Thyroid gland (tissue), 4 donors: ENCODE measurements at regions not wholly inside any gene's neighbourhood (a gene's known extent, or its start where the extent isn't known, plus 50 kb on each side); places are given as distances from the start of the nearest gene placed in this dataset.

Experiments used
- DNase-seq, 2 donors: peaks; one replicate each; pipeline ENCODE4 v3.0.0-alpha.2; 2019
- H3K27ac ChIP-seq, 3 donors: fragments of 200-600 bp; sonication (generic); 1 replicate in 2 of 3; 2 replicates in 1 of 3; pipeline ENCODE4 v1.5.1; 2016 to 2019; ENCODE audit warnings: mild to moderate bottlenecking in 1 of 3, moderate library complexity in 1 of 3
- H3K27me3 ChIP-seq: fragments of 200-600 bp; sonication (generic); one replicate; pipeline ENCODE4 v1.5.1; 2019
- H3K36me3 ChIP-seq, 2 donors: fragments of 200-600 bp; sonication (generic); one replicate each; pipeline ENCODE4 v1.5.1; 2016 to 2019
- H3K4me1 ChIP-seq, 2 donors: fragments of 200-600 bp; sonication (generic); one replicate each; pipeline ENCODE4 v1.5.1; 2017 to 2019
- H3K4me3 ChIP-seq, 3 donors: fragments of 200-600 bp; sonication (generic); replicated peaks in 1 of 3; 1 replicate in 2 of 3; 2 replicates in 1 of 3; pipeline ENCODE4 v1.5.1; 2016; ENCODE audit warnings: mild to moderate bottlenecking in 1 of 3
- H3K9me3 ChIP-seq: fragments of 200-600 bp; sonication (generic); one replicate; pipeline ENCODE4 v1.5.1; 2017
- POLR2A ChIP-seq, 2 donors: fragments of 450-650 bp; IDR thresholded peaks; one replicate each; pipeline ENCODE4 v1.6.1; 2017; ENCODE audit warnings: antibody characterized with exemption in 2 of 2, mild to moderate bottlenecking in 2 of 2, moderate library complexity in 1 of 2
- WGBS, 2 donors: methylation state at CpG; one replicate each; pipeline ENCODE4 v1.1.5; 2017; 5-methylcytosine and 5-hydroxymethylcytosine counted together
- intact Hi-C: fragments of 100-400 bp; cut with DNase I; formaldehyde crosslinking; loops from one replicate; pipeline ENCODE4 v1.15.1; 2023
- TF ChIP-seq, protein P1 (sequence below), 6 experiments: fragments of 200-600 bp in 3 of 6; fragments of 450-650 bp in 3 of 6; sonication (generic) in 3 of 6; IDR thresholded peaks; one replicate each; pipeline ENCODE4 v1.5.1; 2016 to 2019; ENCODE audit warnings: antibody characterized with exemption in 6 of 6, mild to moderate bottlenecking in 2 of 6, inconsistent platforms in 1 of 6, moderate library complexity in 1 of 6

- no peak overlapping the region for H3K27ac ChIP-seq
- 70 to 85% methylated on average over 12 of the region's 12 CpGs for WGBS, 2 donors
- no peaks in the 10 kb centered on the region for H3K36me3 ChIP-seq
- no peaks in the 10 kb centered on the region for H3K27me3 ChIP-seq
- DNase-seq, result no peak
- H3K4me1 ChIP-seq, result no peaks in the 10 kb centered on the region
- TF ChIP-seq, protein P1, sequence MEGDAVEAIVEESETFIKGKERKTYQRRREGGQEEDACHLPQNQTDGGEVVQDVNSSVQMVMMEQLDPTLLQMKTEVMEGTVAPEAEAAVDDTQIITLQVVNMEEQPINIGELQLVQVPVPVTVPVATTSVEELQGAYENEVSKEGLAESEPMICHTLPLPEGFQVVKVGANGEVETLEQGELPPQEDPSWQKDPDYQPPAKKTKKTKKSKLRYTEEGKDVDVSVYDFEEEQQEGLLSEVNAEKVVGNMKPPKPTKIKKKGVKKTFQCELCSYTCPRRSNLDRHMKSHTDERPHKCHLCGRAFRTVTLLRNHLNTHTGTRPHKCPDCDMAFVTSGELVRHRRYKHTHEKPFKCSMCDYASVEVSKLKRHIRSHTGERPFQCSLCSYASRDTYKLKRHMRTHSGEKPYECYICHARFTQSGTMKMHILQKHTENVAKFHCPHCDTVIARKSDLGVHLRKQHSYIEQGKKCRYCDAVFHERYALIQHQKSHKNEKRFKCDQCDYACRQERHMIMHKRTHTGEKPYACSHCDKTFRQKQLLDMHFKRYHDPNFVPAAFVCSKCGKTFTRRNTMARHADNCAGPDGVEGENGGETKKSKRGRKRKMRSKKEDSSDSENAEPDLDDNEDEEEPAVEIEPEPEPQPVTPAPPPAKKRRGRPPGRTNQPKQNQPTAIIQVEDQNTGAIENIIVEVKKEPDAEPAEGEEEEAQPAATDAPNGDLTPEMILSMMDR (IDR thresholded peaks at IDR 0.05), result no peak
- TF ChIP-seq POLR2A (IDR thresholded peaks at IDR 0.05), result no peak
- H3K4me3 ChIP-seq, result no peak overlapping the region
- no peaks in the 10 kb centered on the region for H3K9me3 ChIP-seq
- intact Hi-C loops, result no loop called here
These were observed 273.9 kb upstream of the MGMT start for GRCh38 chr10:129193148-129193547.

- DNase-seq, result no peak
- intact Hi-C loops, result no loop called here
- Histone ChIP-seq H3K27ac (no peak overlapping the region), H3K4me1 (no peaks in the 10 kb centered on the region), H3K4me3 (no peak overlapping the region), H3K27me3 (no peaks in the 10 kb centered on the region), H3K9me3 (no peaks in the 10 kb centered on the region), H3K36me3 (no peaks in the 10 kb centered on the region)
- WGBS, 2 donors, result 77 to 87% methylated on average over 3 of the region's 3 CpGs
- TF ChIP-seq, protein P1 (IDR thresholded peaks at IDR 0.05), result no peak
- TF ChIP-seq POLR2A (IDR thresholded peaks at IDR 0.05), result no peak
These were observed 272.7 kb upstream of the MGMT start for GRCh38 chr10:129194181-129194870.

DNA sequence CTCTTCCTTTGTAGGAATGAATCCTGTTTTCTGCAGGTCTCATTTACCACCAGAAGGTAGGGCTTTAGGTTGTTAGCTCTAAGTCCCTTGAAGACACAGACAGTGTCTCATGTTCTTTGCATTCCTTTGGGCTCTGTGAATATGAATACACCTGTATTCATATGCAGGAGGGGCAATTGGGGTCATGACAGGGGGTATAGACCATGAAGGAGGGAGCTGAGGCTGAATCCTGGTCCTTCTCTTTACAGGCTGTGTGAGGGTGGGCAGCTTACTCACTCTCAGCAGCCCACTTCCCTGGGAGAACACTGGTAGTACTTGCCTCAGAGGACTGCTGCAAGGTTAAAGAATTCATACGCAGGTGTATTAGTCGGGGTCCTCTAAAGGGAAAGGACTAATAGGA lies 267.2 kb upstream of the MGMT start:
- WGBS, 2 donors, result 43 to 67% methylated on average over 2 of the region's 2 CpGs

GRCh38 chr10:129203819-129204218 lies 263.2 kb upstream of the MGMT start:
- intact Hi-C loops, result no loop called here
- WGBS, 2 donors, result 77 to 79% methylated on average over 5 of the region's 5 CpGs
- no peak overlapping the region for H3K4me3 ChIP-seq

More for the DNA sequence above, 267.2 kb upstream of the MGMT start:
- Histone ChIP-seq H3K27me3 (no peaks in the 10 kb centered on the region), H3K9me3 (no peaks in the 10 kb centered on the region), H3K4me3 (no peak overlapping the region), H3K4me1 (no peaks in the 10 kb centered on the region), H3K36me3 (no peaks in the 10 kb centered on the region), H3K27ac (no peak overlapping the region)
- intact Hi-C loops, result no loop called here
- no peak for DNase-seq
- TF ChIP-seq, protein P1 (IDR thresholded peaks at IDR 0.05), result no peak
- no peak for TF ChIP-seq POLR2A (IDR thresholded peaks at IDR 0.05)

GRCh38 chr10:129207297-129207696 lies 259.7 kb upstream of the MGMT start:
- intact Hi-C loops, result no loop called here
- H3K4me3 ChIP-seq, result no peak overlapping the region
- TF ChIP-seq POLR2A (IDR thresholded peaks at IDR 0.05), result no peak
- TF ChIP-seq, protein P1 (IDR thresholded peaks at IDR 0.05), result no peak
- H3K36me3 ChIP-seq, result no peaks in the 10 kb centered on the region
- no peak for DNase-seq
- H3K27ac ChIP-seq, result no peak overlapping the region
- H3K27me3 ChIP-seq, result no peaks in the 10 kb centered on the region
- no peaks in the 10 kb centered on the region for H3K9me3 ChIP-seq
- WGBS, 2 donors, result 45 to 46% methylated on average over 19 of the region's 19 CpGs
- no peaks in the 10 kb centered on the region for H3K4me1 ChIP-seq

More at GRCh38 chr10:129203819-129204218, 263.2 kb upstream of the MGMT start:
- Histone ChIP-seq H3K36me3 (no peaks in the 10 kb centered on the region), H3K27me3 (no peaks in the 10 kb centered on the region), H3K27ac (no peak overlapping the region), H3K4me1 (no peaks in the 10 kb centered on the region), H3K9me3 (no peaks in the 10 kb centered on the region)
- no peak for TF ChIP-seq POLR2A (IDR thresholded peaks at IDR 0.05)
- TF ChIP-seq, protein P1 (IDR thresholded peaks at IDR 0.05), result no peak
- no peak for DNase-seq
